GM18861 (cell line): ENCODE measurements at regions not wholly inside any gene's neighbourhood (a gene's known extent, or its start where the extent isn't known, plus 50 kb on each side); places are given as distances from the start of the nearest gene placed in this dataset.
"Not testable (repeated sequence)": the region's sequence is repeated elsewhere in the genome, so short reads cannot be mapped to it uniquely, and the experiment has no call there.

Experiments used
- ATAC-seq: cut with Tn5 transposase; IDR thresholded peaks from one replicate; pipeline ENCODE4 v1.9.1; 2021; ENCODE audit not compliant: unreplicated experiment

DNA sequence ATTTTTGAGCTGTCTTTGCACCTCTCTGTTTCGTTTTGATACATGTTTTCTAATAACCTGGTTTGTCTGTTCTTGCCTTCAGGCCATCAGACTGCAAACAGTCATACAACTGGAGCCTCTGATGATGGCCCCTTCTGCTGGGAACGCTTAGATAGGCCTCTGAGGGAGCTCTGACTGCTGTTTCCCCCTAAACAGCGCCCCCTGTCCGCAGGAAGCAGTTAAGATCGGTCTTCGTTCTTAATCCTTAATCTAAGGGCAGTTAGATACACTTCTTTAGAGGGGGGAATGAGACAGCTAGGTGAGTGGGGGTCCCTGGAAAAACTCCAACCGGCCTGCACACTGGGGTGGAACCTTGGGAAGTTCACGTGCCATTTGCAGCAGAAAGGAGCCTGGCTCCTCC lies 1338.8 kb upstream of the SEL1L start:
- no peak for ATAC-seq

DNA sequence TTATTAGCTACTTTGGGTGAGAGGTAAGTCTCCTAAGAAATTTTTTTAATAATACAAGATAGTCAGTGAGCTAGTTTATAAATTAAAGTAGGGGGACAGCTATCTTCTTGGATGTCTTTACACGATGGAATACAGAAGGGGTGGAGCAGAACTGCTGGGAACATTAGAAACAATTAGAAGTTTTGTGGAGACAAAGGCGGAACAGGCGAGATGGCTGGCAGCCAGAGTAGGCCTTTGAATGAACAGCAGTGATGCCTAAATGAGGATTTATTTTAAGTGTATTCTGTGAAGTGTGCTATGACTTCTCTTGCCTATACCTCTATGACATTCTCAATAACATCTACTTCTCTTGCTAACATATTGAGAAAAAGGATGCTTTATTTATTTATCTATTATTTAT lies 1345.3 kb upstream of the SEL1L start:
- no peak for ATAC-seq

DNA sequence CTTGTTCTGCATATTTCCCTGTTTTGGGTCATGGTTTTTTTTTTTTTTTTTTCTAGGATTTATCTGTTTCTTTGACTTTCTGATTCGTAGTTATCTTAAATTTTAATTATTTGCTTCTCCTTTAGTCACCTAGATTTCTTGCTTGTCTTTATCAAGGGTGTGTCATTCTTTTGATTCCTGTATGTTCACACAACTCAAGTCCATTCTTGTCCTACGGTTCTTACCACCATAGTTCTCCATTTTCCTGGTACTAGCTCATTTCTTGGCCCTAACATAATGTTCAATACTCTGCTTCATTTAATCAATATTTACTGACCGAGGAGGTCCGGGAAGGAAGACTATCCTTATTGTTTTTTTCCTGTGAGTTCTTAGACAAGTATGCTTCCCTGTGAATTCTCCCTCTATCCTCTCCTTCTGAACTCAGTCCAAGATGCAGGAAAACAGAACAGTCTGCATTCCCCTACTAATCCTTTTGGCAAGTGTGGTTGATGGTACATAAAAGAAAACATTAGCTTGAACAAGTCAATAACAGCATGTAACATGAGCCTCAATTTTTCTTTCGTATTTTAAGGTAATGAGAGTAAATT lies 1346.4 kb upstream of the SEL1L start:
- ATAC-seq: no peak

DNA sequence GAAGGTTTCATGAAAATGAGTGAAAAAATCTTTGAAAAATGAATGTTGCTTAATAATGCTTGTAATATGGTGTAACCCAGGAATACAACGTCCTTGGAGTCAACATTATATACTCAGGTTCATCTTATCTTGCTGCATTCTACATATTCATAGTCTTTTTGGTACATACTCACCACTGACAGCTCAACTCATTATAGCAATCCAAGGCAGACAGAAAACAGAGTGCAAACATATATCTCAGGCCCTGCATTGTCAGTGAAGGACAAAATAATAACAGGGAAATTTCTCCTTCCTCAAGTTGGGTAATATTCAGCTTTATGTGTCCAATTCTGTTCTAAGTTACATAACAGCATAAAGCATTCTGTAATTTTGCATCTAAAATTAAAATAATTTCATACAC lies 1353.0 kb upstream of the SEL1L start:
- ATAC-seq: no peak

DNA sequence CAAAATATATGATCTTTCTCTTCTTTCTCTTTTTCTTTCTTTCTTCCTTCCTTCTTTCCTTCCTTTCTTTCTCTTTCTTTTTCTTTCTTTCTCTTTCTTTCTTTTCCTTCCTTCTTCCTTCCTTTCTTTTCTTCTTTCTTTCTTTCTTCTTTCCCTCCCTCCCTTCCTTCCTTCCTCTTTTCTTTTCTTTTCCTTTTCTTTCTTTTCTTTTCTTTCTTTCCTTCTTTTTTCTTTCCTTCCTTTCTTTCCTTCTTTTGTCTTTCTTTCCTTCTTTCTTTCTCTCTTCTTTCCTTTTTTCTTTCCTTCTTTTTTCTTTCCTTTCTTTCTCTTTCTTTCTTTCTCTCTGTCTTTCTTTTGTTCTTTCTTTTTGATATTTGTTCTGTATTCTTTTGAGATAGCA lies 1356.0 kb upstream of the SEL1L start:
- no peak for ATAC-seq

DNA sequence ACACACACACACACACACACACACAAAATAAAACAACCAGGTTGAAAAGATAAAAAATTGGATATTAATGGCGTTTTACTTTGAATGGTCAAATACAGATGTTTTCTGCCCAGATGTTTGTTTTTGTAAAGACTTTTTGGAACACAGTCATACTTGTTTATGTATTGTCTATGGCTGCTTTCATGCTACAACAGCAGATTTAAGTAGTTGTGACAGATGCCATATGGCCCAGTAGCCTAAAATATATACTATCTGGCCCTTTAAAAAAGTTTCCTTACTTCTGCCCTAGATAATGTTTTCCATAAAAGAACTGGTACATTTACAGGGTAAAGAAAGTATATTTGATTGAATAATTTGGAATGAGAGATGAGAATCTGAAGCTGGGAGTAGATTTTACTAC lies 1362.8 kb upstream of the SEL1L start:
- no peak for ATAC-seq

DNA sequence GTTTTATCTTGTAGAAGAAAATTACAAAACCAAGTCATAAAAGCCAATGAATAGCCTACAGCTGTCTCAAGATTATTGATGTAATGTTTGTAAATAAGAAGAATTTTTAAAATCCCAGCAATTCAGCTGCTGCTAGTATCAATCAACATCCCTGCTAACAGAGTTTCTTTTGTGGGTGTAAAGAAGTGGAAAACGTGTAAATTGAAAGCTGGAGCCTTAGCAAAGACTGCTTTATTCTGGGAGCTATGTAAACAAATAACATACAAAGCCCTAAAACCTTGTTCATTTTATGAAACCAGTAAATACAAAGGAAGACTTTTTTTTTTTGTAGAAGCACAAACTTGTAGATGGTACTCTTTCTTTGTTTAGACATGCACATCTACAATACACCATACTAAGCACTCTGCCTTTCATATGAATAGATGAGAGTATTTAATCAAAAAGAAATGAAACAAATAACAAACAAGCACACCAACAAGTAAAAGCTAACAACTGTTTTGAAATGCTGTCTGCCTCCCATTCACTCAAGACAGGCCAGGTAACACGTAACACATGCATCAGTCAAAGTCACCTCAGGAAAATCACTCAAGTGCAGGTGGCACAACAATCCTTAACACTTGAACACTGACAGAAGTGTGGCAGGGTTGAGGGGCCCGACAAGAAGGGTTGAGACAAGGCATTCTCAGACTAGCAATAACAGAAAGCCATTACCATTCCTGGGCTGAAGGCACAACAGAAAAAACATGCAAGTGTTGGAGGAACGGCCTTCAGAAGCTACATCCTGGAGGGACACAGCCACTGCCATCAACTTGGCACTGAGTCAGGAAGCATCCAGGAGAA lies 1364.0 kb upstream of the SEL1L start:
- no peak for ATAC-seq

DNA sequence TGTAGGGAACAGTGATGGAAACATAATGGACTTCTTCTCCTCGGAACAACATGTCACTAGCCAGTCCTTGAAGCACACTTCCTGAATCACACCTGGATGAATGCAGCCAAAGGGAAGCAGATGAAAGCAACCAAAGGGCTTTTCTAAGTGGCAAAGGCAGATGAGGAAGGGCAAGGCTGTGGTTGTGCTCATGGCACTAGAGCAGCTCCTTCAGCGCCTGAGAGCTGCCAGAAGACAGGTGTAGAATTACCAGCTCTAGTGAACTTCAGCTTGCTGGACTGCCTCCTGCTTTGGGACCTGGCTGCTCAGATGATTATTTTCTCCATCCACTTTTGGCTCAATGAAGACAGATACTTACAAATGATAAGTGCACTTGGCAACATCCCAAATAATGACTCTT lies 1372.1 kb upstream of the SEL1L start:
- ATAC-seq: no peak

DNA sequence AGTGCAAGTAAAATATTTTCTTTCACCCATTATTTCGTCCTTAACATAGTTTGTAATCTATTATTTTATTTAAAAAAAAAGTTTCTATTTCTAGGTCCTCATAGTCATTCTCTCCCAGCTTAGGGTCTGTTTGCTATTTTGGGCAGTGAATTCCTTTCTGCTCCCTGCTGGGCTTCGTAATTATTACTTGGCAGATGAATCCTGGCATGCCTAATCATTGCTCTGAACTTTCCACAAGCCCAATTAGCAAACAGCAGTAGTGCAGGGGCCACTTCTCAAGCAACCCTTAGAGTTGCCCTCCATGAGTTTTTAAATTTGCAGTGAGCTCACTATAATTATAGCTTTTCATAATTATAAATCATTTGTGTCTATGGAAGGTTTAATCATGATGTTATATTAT lies 1378.3 kb upstream of the SEL1L start:
- ATAC-seq: no peak

DNA sequence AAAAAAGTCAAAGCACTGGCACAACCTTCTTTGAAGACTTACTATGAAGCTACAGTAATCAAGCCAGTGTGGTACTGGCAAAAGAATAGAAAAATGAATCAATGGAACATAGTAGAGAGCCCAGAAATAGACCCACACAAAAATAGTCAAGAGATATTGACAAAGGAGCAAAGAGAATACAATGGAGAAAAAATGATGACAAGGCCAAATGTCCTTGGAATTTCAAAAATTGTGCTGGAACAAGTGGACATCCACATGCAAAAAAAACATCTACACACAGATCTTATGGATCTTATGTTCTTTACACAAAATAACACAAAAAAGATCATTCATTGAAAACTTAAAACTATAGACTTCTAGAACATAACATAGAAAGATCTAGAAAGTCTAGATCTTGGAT lies 1379.7 kb upstream of the SEL1L start:
- ATAC-seq: no peak

DNA sequence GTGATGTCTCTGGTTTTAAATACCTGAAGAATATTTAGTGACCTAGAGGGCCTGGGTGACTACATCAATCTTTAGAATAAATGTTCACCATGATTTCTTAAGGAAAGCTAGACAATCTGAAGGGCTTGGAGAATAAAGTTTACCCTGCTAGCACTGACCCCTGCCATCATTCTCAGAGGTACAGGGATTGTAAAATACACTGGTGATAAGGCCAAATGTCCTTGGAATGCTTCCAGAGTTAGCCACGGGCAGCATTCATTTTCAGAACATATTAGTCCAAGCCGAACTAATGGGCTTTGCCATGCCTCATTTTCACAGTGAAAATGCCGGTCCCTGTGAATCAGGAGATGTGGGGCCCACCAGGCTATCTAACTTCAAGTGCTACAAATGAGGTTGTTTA lies 1381.7 kb upstream of the SEL1L start:
- no peak for ATAC-seq

DNA sequence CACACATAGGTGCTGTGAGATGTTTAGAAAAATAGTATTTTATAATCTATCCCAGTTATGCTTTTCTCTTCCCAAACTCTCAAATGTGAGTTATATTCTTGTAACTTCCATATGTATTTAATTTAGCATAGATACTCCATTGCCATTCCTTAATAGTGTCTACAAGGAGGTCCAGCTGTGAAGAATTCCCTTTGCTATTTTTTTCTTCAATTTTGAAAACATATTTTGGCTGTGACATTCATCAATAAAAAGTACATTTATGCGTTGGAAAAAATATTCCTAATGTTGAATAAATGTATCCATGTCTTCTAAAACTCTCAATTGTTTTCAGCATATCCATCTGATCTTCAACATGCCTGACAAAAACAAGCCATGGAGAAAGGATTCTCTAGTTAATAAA lies 1402.0 kb upstream of the SEL1L start:
- ATAC-seq: no peak

DNA sequence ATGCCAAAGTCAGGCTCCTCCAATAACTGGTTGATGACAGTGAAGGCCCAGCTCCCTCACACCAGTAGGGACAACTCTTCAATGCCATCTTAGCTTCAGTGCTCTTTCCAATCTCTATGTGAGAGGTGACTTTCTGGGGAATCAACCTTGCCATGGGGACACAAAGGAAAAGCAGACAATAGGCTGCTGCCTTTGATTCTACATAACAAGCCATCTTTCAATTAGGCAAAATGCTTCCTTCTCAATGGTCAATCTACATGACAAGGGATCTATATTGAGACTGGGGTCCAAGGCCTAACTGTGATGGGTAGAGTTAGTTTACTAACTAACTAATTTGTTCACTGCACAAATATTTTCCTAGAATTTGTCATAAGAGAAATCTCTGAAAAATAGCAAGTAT lies 1417.5 kb upstream of the SEL1L start:
- ATAC-seq: no peak

DNA sequence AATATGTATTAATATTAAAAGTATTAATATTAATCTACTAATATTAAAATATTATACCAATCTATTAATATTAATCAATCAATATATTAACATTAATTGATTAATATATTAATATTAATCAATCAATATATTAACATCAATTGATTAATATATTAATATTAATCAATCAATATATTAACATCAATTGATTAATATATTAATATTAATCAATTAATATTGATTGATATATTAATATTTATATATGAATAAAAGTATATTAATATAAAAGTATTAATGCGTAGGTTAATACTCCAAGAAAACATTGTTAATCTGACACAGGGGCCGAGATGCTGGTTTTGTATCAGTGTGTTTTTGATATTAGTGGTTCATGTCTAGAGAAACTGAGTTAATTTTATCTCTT lies 1430.1 kb upstream of the SEL1L start:
- ATAC-seq: no peak

DNA sequence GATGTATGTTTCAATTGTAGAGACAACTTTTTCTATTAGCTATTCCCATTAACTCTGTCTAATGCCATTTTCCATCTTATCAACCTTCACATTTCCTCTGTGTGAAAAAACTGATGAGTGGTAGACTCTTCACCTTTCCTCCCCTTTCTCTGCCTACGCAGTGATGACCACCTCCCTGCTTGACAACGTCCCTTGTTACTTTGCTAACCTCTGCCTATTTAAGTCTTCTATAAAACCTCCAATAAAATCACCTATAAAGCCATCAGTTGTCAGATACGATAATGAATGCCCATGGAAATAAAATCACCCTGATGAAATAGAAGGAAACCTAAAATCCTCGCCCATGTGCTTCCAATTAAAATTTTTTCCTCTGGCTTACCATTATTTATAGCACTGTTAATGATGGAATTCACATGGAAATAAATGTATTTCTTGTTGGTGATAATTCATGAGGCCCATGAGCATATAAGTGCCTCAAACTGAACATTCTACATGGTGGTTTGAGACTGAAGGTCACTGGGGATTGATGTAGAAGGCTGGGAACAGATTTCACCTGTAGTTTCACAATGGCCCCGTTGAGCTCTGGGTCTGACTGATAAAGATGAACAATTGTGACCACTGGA lies 1454.0 kb upstream of the SEL1L start:
- no peak for ATAC-seq

DNA sequence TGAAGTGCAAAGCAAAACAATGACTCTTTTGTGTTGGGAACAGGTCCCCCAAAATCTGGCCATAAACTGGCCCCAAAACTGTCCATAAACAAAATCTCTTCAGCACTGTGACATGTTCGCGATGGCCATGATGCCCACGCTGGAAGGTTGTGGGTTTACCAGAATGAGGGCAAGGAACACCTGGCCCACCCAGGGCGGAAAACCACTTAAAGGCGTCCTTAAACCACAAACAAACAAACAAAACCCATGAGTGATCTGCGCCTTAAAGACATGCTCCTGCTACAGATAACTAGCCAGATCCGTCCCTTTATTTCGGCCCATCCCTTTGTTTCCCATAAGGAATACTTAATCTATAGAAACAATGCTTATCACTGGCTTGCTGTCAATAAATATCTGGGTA lies 1460.9 kb upstream of the SEL1L start:
- not testable (repeated sequence) for ATAC-seq

DNA sequence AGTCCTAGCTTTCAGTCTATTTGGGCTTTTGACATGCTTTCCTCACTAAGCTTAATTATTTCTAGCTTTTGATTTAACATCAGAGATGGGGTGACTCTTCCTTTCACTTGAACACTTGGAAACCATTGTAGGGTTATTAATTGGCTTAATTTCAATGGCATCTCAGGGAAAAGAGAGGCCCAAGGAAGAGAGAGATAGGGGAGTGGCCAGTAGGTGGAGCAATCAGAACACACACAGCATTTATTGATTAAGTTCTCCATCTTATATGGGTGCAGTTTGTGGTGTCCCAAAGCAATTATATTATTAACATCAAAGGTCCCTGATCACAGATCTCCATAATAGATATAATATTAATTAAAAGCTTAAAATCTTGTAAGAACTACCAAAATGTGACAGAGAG lies 1466.1 kb upstream of the SEL1L start:
- no peak for ATAC-seq

DNA sequence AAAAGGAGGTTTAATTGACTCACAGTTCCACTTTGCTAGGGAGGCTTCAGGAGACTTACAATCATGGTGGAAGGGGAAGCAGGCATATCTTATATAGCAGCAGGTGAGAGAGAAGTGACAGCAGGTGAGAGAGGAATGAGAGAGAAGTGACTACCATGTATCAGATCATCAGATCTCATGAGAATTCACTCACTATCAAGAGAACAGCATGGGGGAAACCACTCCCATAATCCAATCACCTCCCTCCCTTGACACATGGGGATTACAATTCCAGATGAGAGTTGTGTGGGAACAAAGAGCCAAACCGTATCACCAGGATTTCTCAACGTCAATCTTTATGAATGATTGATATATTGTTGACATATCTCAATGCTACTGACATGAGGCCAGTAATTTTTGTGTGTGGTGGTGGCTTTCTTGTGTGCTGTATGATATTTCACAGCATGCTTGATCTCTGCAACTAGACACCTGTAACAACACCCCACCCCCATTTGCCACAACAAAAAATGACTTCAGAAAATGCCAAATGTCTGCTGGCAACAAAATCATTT lies 1470.9 kb upstream of the SEL1L start:
- no peak for ATAC-seq

DNA sequence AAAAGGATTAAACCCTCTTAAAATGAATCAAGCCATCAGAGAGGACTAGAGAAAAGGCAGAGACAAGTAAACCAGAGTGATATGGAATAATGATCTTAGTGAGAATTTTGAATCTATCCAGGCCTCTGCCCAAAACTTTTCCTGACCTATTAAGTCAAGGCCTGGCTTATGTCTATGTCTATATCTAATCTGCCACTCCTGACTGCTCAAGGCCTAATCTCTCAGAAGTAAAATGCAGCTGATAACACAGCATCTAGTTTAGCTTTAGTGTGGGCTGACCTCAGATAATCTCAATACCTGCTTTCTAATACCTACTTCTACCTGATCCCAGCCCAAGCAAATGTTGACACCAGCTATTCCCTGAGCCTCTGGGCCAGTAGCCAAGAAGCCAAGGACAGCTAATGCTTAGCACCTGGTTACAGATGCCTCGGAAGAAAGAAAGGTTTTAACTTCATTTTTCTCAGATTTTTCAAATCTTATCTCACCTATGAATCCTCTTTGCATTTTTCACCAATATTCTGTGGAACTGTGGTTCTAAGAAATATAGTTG lies 1472.5 kb upstream of the SEL1L start:
- no peak for ATAC-seq

DNA sequence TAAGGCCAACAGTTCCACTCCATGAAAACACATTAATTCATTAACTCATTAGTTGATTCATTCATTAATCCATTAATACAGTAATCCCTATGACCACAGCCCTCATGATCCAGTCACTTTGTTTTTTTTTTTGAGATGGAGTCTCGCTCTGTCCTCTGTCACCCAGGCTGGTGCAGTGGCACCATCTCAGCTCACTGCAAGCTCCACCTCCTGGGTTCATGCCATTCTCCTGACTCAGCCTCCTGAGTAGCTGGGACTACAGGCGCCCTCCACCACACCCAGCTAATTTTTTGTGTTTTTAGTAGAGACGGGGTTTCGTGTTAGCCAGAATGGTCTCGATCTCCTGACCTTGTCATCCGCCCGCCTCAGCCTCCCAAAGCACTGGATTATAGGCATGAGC lies 1473.4 kb upstream of the SEL1L start:
- ATAC-seq: not testable (repeated sequence)

DNA sequence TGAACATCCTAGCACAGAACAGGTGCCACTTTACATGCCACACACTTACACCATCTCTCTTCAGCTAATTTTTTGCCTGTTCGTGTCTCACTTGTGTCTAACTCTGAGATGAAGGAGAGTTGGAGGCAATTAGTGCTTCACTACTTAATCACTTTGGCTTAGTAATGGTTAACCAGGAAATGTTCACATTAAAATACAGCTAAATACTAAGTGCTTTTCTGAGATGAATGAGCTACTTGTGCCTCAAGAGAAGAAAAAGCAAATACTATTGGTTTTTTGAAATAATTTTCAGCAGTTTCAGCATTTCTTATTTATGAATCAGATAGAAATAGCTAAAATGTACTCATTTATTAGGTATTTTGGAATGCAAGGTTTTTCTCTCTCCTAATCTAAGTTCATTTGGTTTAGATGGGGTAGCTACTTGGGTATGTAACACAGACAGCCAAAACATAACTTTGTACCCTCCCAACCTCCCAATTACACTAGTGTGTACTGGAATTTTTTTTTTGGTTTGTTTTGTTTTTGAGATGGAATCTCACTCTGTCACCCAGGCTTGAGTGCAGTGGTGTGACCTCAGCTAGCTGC lies 1474.1 kb upstream of the SEL1L start:
- ATAC-seq: no peak
